Effector memory CD8-positive, alpha-beta T cell (primary cell): ENCODE measurements at regions not wholly inside any gene's neighbourhood (a gene's known extent, or its start where the extent isn't known, plus 50 kb on each side); places are given as distances from the start of the nearest gene placed in this dataset.

Experiments
- ATAC-seq: fragments of 150-1000 bp; cut with Tn5 transposase; replicated peaks from 2 replicates; pipeline ENCODE4 v1.10.0; 2021; ENCODE audit warnings: mild to moderate bottlenecking, moderate library complexity
- DNase-seq, 3 experiments: peaks; one replicate each; pipeline ENCODE4 v3.0.0; 2021
- H3K27ac Mint-ChIP-seq, 2 donors: one replicate each; pipeline ENCODE4 v1.8.0; 2022; ENCODE audit warnings: mild to moderate bottlenecking in 2 of 2, mixed read lengths in 2 of 2, moderate library complexity in 2 of 2
- H3K27me3 Mint-ChIP-seq, 2 donors: one replicate each; pipeline ENCODE4 v1.8.0; 2022; ENCODE audit warnings: mixed read lengths in 2 of 2
- H3K36me3 Mint-ChIP-seq: one replicate; pipeline ENCODE4 v1.8.0; 2022; ENCODE audit warnings: mild to moderate bottlenecking, moderate library complexity, mixed read lengths; ENCODE audit not compliant: insufficient read depth
- H3K4me1 Mint-ChIP-seq, 2 donors: one replicate each; pipeline ENCODE4 v1.8.0; 2022; ENCODE audit warnings: low read depth in 2 of 2, mixed read lengths in 2 of 2
- H3K4me3 Mint-ChIP-seq, 2 donors: one replicate each; pipeline ENCODE4 v1.8.0; 2022; ENCODE audit warnings: mild to moderate bottlenecking in 2 of 2, mixed read lengths in 2 of 2, moderate library complexity in 2 of 2
- H3K9me3 Mint-ChIP-seq, 2 donors: one replicate each; pipeline ENCODE4 v1.8.0; 2022; ENCODE audit warnings: mixed read lengths in 2 of 2

DNA sequence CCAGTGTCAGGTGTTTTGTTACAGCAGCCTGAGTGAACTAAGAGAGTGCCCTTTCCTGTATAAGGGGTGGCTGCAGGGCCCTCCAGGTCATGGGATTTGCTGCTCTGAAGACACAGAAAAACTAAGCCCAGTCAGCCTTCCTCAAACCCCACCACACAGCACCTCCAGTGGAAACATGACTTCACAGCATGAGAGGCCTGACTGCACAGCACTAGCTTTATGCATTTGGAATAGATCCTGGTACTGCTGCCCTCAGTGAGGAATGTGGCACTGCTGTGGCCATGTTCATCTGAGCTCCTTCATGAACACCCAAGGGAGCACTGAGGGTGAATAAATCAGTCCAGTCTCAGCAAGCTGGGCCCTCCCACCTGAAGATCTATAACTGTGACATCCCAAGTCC is 296.1 kb upstream of the FOXQ1 start:
- ATAC-seq (no peak), DNase-seq (no peak)
- no peak overlapping the region for H3K4me3 Mint-ChIP-seq
- H3K27me3 Mint-ChIP-seq: peaks cover 19 to 39% of the 10 kb centered on the region in 2 donors
- H3K4me1 Mint-ChIP-seq: no peaks in the 10 kb centered on the region
- no peaks in the 10 kb centered on the region for H3K36me3 Mint-ChIP-seq
- H3K9me3 Mint-ChIP-seq: peaks cover 0 to 2% of the 10 kb centered on the region in 2 donors
- no peak overlapping the region for H3K27ac Mint-ChIP-seq

DNA sequence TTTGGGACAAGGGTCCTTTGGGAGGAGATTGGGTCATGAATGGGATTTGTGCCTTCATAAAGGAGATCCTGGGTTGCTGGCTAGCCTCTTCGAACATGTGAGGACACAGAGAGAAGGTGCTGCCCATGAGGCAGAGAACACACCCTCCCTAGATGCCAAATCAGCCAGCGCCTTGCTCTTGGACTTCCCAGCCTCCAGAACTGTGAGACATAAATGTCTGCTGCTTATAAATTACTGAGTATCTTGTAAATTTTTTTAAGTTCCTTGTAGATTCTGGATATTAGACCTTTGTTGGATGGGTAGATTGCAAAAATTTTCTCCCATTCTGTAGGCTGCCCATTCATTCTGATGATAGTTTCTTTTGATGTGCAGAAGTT is 297.5 kb upstream of the FOXQ1 start:
- no peak for ATAC-seq
- Mint-ChIP-seq H3K36me3 (no peaks in the 10 kb centered on the region), H3K9me3 (peaks cover 0 to 2% of the 10 kb centered on the region in 2 donors), H3K4me1 (no peaks in the 10 kb centered on the region), H3K4me3 (no peak overlapping the region), H3K27me3 (peaks cover 21 to 51% of the 10 kb centered on the region in 2 donors), H3K27ac (no peak overlapping the region)
- no peak for DNase-seq

DNA sequence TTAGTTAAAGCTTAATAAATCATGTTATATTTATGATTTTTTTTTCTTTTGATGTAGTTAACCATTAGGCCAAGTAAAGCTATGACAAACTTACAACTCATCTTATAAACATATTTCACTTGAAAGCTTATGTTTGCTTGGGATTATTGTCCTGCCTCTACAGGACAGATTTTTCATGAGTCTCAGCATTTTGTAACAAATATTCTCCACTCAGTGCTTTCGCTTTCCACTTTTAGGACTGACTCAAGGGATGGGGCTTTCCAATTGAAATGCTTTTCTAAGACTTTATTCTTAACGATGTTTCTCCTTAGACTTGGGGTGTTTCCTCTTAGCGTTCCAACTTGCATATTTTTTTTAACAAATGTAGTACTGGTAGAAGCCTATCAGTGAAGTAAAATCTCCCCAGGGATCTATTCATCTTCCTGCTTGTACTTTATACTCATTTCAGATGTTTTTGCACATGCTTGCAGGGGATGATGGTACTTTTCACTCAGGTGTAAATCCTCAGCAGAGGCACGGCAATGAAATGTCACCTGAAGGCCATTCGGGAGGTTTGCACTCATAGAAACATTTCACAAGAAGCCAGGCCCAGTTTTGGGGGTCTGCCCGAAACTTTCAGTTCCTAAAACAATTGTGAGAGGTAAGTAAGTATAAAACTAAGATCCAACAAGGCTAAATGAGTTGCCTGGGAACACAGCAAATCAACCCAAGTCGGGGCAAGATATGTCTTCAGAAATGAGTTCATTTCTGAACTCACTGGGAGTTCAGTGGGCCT is 298.1 kb upstream of the FOXQ1 start:
- Mint-ChIP-seq H3K4me3 (no peak overlapping the region), H3K27me3 (peaks cover 21 to 49% of the 10 kb centered on the region in 2 donors), H3K9me3 (peaks cover 0 to 2% of the 10 kb centered on the region in 2 donors), H3K27ac (no peak overlapping the region), H3K36me3 (no peaks in the 10 kb centered on the region), H3K4me1 (no peaks in the 10 kb centered on the region)
- DNase-seq (no peak), ATAC-seq (no peak)

DNA sequence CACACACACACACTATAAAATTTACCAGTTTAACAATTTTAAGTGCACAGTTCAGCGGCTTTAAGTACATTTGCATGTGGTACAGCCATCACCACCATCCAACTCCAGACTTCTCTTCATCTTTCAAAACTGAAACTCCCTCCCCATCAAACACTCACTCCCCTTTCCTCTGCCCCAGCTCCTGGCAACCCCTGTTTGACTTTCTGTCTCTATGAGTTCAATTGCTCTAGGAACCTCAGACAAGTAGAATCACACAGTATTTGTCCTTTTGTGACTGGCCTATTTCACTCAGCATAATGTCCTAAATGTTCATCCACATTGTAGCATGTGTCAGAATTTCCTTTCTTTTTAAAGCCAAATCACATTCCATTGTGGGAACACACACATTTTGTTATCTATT is 302.8 kb upstream of the FOXQ1 start:
- Mint-ChIP-seq H3K9me3 (peaks cover 0 to 2% of the 10 kb centered on the region in 2 donors), H3K27ac (no peak overlapping the region), H3K27me3 (peaks cover 29 to 55% of the 10 kb centered on the region in 2 donors), H3K4me3 (no peak overlapping the region), H3K36me3 (no peaks in the 10 kb centered on the region), H3K4me1 (no peaks in the 10 kb centered on the region)
- DNase-seq (no peak), ATAC-seq (no peak)

DNA sequence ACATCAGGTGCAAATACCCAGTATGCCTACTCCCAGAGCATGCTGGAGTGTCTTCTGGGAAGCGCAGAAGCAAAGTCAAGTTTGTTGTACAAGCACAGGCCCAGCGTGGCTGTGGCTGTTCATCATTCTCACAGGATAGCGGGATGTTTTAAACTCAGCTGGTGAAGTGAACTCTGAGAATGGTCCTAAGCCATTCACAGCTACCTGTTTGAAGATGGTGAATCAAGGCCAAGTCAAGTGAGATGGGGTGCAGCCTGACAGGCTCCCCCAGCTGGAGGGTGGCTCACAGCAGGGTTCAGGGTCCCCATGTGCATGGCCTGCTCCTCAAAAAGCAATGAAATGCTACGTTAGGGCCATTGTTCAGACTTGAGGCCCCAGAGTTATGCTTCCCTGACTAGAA is 304.7 kb upstream of the FOXQ1 start:
- no peak for DNase-seq
- H3K27ac Mint-ChIP-seq: no peak overlapping the region

DNA sequence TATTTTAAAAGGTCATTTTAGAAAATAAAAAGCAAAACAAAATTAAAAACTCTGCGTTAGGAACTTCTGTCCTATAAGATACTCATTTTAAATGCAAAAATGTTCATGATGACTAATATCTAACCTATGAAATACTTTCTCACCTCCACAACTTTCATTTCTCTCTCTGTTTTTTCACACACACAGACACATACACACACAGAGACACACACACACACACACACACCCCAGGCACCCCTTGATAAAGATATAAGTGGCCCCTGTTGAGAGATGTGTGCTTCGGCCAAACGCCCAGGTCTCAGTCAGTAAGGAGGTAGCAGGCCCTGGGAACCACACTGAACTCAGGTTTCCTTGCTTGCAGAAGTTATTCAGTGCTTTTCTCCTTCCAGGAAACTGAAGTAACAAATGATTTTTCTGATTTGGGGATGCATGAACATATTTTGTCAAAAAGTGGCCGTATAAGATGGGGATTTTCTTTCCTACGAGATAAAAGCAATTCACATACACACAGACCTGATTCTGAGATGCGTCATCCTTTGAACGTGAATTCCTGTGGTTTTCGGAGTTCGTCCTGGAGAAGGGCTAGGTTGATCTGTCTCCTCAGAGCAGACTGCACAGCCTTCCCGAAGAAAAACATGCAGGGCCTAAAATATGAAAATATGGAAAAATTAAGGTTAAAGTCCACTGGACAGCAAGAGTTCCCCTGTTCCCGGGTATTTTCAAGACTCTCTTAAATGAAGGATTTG is 306.8 kb upstream of the FOXQ1 start:
- no peak for DNase-seq
- Mint-ChIP-seq H3K9me3 (no peaks in the 10 kb centered on the region), H3K4me3 (no peak overlapping the region), H3K36me3 (no peaks in the 10 kb centered on the region), H3K27me3 (peaks cover 15 to 53% of the 10 kb centered on the region in 2 donors), H3K4me1 (no peaks in the 10 kb centered on the region), H3K27ac (no peak overlapping the region)
- no peak for ATAC-seq

More for the DNA sequence above, 304.7 kb upstream of the FOXQ1 start:
- Mint-ChIP-seq H3K4me1 (no peaks in the 10 kb centered on the region), H3K27me3 (peaks cover 18 to 62% of the 10 kb centered on the region in 2 donors), H3K4me3 (no peak overlapping the region), H3K36me3 (no peaks in the 10 kb centered on the region), H3K9me3 (no peaks in the 10 kb centered on the region)
- no peak for ATAC-seq

DNA sequence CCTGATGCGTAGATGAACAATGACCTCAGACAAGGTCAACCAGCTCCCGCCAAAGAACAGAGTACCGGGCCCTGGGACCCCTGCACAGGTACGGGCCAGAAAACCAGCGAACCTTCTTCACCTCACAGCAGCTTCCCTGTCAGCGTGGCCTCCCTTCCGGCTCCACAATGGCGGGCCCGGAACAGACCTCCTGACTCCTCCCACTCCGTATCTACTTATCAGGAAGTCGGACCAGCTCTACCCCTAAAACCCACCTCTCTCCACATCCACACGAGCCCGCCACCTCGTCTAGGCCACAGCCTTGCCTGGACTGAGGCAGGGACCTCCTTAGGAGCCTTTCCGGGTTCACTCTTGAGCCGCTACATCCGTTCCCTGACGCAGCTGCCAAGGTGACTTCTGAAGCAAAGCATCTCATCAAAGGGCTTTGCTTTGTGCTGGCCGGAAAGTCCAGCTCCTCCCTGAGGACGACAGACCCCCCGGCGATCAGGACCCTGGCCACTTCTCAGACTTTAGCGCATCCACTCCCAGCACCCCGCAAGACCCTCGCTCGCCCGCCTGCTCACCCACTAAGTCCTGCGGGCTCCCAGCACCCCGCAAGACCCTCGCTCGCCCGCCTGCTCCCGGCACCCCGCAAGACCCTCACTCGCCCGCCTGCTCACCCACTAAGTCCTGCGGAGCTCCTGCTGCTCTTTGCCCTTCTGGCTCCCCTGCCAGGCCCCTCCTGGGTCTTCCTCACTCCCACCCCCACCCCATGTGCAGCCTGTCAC is 308.3 kb upstream of the FOXQ1 start:
- H3K36me3 Mint-ChIP-seq: no peaks in the 10 kb centered on the region
- DNase-seq (no peak), ATAC-seq (no peak)
- H3K4me1 Mint-ChIP-seq: no peaks in the 10 kb centered on the region
- H3K9me3 Mint-ChIP-seq: no peaks in the 10 kb centered on the region
- H3K27me3 Mint-ChIP-seq: peaks cover 16 to 45% of the 10 kb centered on the region in 2 donors
- no peak overlapping the region for H3K4me3 Mint-ChIP-seq
- H3K27ac Mint-ChIP-seq: no peak overlapping the region

DNA sequence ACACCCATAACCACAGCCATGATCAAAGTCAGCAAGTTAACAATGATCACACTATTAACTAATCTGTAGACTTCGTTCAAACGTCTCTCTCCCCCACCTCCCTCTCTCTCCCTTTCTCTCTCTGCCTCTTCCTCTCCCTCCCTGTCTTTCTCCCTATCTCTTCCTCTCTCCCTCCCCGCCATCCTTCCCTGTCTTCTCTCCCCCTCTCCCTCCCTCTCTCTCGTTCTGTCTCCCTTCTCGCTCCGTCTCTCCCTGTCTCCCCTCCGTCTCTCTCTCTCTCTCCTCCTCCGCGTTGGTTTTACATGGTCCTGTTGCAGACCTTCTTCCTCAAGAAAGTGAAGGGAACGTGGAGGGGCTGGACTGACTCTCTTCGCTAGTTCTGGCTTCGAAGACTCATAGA is 308.9 kb upstream of the FOXQ1 start:
- Mint-ChIP-seq H3K27me3 (peaks cover 22 to 48% of the 10 kb centered on the region in 2 donors), H3K9me3 (no peaks in the 10 kb centered on the region), H3K27ac (no peak overlapping the region), H3K36me3 (no peaks in the 10 kb centered on the region), H3K4me3 (no peak overlapping the region), H3K4me1 (no peaks in the 10 kb centered on the region)
- DNase-seq (no peak), ATAC-seq (no peak)

DNA sequence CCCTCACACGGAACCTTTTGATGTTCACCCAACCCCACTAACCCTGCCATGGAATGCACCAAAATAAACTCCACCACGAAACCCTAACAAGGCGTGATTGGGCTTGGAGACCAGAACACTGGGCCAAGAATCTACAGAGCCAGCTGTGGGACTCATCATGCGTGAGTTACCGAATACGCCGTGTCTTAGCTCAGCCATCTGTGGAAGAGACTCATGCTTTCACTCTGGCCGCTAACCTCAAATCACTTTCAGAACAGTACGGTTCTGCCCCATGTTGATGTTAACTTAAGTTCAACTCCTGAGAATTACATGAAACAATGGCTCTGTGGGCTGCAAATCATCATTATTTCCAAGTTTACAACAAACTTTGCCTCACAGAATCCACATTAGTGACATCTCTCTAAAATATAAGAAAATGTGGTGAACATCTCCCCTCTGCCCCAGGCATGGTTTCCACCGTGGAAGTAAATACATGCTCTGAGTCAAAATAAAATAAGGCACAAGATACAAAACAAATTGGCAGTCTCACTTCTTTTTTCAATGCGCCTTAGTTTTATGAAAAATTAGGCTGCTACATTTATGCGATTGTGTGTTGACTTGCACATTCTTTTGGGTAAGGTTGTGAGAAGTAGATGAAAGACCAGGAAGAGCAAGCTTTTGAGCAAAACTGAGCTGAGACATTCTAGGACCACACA is 308.9 kb upstream of the EXOC2 start:
- no peak overlapping the region for H3K27ac Mint-ChIP-seq
- peaks cover 34 to 51% of the 10 kb centered on the region in 2 donors for H3K27me3 Mint-ChIP-seq
- DNase-seq (no peak), ATAC-seq (no peak)
- no peak overlapping the region for H3K4me3 Mint-ChIP-seq
- no peaks in the 10 kb centered on the region for H3K4me1 Mint-ChIP-seq
- H3K9me3 Mint-ChIP-seq: no peaks in the 10 kb centered on the region
- H3K36me3 Mint-ChIP-seq: no peaks in the 10 kb centered on the region

DNA sequence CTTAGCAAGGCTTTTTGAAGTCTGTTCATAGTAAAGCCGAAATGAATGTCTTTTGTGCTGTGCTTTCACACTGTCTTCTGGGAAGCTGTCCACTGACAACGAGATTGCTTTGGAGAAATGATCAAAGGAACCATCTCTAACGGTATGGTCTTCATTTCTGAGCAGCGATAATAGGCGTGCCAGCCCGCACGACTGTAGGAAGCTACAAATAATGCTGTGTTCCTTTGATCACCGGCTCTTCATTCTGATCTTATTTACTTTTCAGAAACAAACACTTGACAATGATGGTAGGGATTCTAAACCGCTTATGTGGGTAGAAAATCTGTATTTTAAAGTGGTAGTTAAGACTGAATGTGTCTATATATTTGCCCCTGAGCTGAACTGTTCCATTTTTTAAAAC is 306.6 kb upstream of the EXOC2 start:
- Mint-ChIP-seq H3K36me3 (peaks cover 4% of the 10 kb centered on the region), H3K9me3 (no peaks in the 10 kb centered on the region), H3K4me1 (no peaks in the 10 kb centered on the region), H3K27me3 (peaks cover 43 to 63% of the 10 kb centered on the region in 2 donors), H3K27ac (no peak overlapping the region), H3K4me3 (no peak overlapping the region)
- no peak for DNase-seq
- ATAC-seq: no peak

DNA sequence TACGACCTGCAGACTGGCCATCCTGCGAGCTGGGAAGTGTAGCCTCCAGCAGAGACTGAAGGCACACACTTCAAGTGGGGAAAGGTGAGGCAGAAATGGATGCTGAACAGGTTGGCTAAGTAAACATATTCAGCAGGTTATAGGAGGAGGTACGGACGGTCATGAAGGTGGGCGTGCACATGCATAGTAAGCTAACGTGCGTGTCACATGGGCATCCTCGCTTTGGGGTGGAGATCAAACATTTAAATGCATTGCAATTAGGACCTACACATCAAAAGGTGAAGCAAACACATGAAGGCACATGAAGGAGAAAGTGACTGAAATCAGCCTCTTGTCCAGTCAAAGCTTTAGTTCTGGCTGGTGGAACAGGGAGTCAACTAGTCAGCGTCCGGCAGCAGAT is 305.6 kb upstream of the EXOC2 start:
- H3K4me3 Mint-ChIP-seq: no peak overlapping the region

DNA sequence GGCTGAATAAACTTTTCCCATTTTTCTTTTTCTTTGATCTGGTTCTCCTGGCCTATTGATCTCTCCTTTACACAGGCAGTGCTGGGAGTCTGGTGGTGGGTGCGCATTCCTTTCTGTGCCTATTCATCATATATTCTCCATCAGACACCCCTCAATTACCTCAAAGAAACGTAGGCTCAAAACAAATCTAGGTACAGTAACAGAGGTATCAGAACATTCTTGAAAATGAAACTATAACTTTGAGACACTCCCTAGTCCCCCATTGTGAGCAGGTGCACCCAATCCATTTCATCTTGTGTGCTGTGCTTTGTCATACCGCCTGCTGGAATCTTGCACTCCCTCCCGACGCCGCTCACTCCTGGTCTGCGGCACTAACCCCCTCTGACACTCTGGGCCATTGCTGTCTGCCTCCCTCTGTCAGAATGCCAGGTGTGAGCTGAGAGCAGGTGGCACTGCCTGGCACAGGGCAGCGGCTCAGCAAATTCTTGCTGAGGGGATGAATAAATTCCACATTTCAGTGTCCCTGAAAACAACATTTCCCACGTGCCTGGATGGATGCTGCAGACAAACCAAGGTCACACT is 303.4 kb upstream of the EXOC2 start:
- ATAC-seq (no peak), DNase-seq (no peak)
- no peak overlapping the region for H3K4me3 Mint-ChIP-seq
- peaks cover 4% of the 10 kb centered on the region for H3K36me3 Mint-ChIP-seq
- no peaks in the 10 kb centered on the region for H3K9me3 Mint-ChIP-seq
- no peaks in the 10 kb centered on the region for H3K4me1 Mint-ChIP-seq
- no peak overlapping the region for H3K27ac Mint-ChIP-seq
- H3K27me3 Mint-ChIP-seq: peaks cover 38 to 44% of the 10 kb centered on the region in 2 donors

More for the DNA sequence above, 305.6 kb upstream of the EXOC2 start:
- ATAC-seq (no peak), DNase-seq (no peak)
- H3K27ac Mint-ChIP-seq: no peak overlapping the region
- H3K9me3 Mint-ChIP-seq: no peaks in the 10 kb centered on the region
- peaks cover 43 to 57% of the 10 kb centered on the region in 2 donors for H3K27me3 Mint-ChIP-seq
- no peaks in the 10 kb centered on the region for H3K4me1 Mint-ChIP-seq
- peaks cover 4% of the 10 kb centered on the region for H3K36me3 Mint-ChIP-seq

DNA sequence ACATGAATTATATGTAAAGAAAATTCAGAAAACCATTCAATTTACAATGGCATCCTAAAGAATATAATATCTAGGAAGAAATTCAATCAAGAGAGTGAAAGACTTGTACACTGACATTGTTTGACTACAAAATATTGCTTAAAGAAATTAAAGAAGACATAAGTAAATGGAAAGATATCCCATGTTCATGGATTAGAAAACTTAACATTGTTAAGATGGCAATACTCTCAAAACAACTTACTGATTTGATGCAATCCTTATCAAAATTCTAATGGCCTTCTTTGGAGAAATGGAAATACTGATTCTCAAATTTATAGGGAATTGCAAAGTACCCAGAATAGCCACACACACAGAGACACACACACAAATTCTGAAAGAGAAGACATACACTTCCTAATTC is 298.3 kb upstream of the EXOC2 start:
- Mint-ChIP-seq H3K9me3 (no peaks in the 10 kb centered on the region), H3K27ac (no peak overlapping the region), H3K36me3 (peaks cover 4% of the 10 kb centered on the region), H3K4me3 (no peak overlapping the region), H3K4me1 (no peaks in the 10 kb centered on the region), H3K27me3 (peaks cover 34 to 48% of the 10 kb centered on the region in 2 donors)
- DNase-seq: no peak
- no peak for ATAC-seq
